Parathyroid adenoma (tissue), 2 donors: ENCODE measurements at regions not wholly inside any gene's neighbourhood (a gene's known extent, or its start where the extent isn't known, plus 50 kb on each side); places are given as distances from the start of the nearest gene placed in this dataset.

Source experiments
- H2AFZ ChIP-seq: fragments of 300-600 bp; sonication (generic); one replicate; pipeline ENCODE4 v1.7.0; 2017; ENCODE audit warnings: antibody characterized with exemption, mild to moderate bottlenecking
- H3K27ac ChIP-seq: fragments of 300-600 bp; sonication (generic); one replicate; pipeline ENCODE4 v1.7.0; 2017
- H3K27me3 ChIP-seq: fragments of 300-600 bp; sonication (generic); one replicate; pipeline ENCODE4 v1.7.0; 2017; ENCODE audit warnings: low read length; ENCODE audit not compliant: control insufficient read depth, insufficient read depth
- H3K36me3 ChIP-seq: fragments of 300-600 bp; sonication (generic); one replicate; pipeline ENCODE4 v1.7.0; 2017; ENCODE audit warnings: low read length; ENCODE audit not compliant: control insufficient read depth, insufficient read depth
- H3K4me1 ChIP-seq: fragments of 300-600 bp; sonication (generic); one replicate; pipeline ENCODE4 v1.7.0; 2017; ENCODE audit warnings: control low read depth
- H3K4me2 ChIP-seq: fragments of 300-600 bp; sonication (generic); one replicate; pipeline ENCODE4 v1.7.0; 2017; ENCODE audit warnings: low read length
- H3K4me3 ChIP-seq: fragments of 300-600 bp; sonication (generic); one replicate; pipeline ENCODE4 v1.7.0; 2017; ENCODE audit warnings: low read depth, low read length
- H3K79me2 ChIP-seq: fragments of 300-600 bp; sonication (generic); one replicate; pipeline ENCODE4 v1.7.0; 2017; ENCODE audit warnings: control low read depth
- H3K9ac ChIP-seq: fragments of 300-600 bp; sonication (generic); one replicate; pipeline ENCODE4 v1.7.0; 2017; ENCODE audit warnings: mild to moderate bottlenecking
- H3K9me3 ChIP-seq: fragments of 300-600 bp; sonication (generic); one replicate; pipeline ENCODE4 v1.7.0; 2017; ENCODE audit warnings: low read length; ENCODE audit not compliant: control insufficient read depth
- TF ChIP-seq, protein P1 (sequence below): fragments of 300-600 bp; sonication (generic); IDR thresholded peaks from one replicate; pipeline ENCODE4 v1.7.0; 2017; ENCODE audit warnings: antibody characterized with exemption, mild to moderate bottlenecking
- donor health status: primary hyperparathyroidism.

DNA sequence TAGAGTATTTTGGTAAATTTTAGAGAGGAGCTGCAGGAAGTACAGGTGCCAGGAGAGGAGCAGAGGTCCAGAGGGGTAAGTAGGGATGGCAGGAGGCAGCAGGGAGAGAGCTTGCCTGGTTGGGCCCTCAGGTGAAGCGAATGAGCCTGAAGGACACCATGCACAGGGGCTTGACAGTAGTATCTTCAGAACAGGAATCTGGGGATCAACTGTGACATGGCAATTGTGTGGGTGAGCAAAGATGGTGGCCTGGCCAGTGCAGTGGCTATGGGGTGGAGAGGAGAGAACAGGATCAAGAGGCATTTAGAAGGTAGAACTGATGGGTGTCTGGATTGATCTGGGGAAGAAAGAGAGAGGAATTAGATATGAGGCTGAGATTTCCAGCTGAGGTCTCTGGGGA is 64.5 kb upstream of the SMOX start:
- TF ChIP-seq, protein P1, sequence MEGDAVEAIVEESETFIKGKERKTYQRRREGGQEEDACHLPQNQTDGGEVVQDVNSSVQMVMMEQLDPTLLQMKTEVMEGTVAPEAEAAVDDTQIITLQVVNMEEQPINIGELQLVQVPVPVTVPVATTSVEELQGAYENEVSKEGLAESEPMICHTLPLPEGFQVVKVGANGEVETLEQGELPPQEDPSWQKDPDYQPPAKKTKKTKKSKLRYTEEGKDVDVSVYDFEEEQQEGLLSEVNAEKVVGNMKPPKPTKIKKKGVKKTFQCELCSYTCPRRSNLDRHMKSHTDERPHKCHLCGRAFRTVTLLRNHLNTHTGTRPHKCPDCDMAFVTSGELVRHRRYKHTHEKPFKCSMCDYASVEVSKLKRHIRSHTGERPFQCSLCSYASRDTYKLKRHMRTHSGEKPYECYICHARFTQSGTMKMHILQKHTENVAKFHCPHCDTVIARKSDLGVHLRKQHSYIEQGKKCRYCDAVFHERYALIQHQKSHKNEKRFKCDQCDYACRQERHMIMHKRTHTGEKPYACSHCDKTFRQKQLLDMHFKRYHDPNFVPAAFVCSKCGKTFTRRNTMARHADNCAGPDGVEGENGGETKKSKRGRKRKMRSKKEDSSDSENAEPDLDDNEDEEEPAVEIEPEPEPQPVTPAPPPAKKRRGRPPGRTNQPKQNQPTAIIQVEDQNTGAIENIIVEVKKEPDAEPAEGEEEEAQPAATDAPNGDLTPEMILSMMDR = no peak
- no peak overlapping the region for H3K27ac ChIP-seq
- no peaks in the 10 kb centered on the region for H3K27me3 ChIP-seq
- no peaks in the 10 kb centered on the region for H3K79me2 ChIP-seq
- H3K4me3 ChIP-seq = no peak overlapping the region
- no peak overlapping the region for H2AFZ ChIP-seq
- no peak overlapping the region for H3K4me2 ChIP-seq
- peaks cover 4% of the 10 kb centered on the region for H3K4me1 ChIP-seq
- no peaks in the 10 kb centered on the region for H3K36me3 ChIP-seq
- H3K9me3 ChIP-seq = no peaks in the 10 kb centered on the region
- H3K9ac ChIP-seq = no peak overlapping the region

DNA sequence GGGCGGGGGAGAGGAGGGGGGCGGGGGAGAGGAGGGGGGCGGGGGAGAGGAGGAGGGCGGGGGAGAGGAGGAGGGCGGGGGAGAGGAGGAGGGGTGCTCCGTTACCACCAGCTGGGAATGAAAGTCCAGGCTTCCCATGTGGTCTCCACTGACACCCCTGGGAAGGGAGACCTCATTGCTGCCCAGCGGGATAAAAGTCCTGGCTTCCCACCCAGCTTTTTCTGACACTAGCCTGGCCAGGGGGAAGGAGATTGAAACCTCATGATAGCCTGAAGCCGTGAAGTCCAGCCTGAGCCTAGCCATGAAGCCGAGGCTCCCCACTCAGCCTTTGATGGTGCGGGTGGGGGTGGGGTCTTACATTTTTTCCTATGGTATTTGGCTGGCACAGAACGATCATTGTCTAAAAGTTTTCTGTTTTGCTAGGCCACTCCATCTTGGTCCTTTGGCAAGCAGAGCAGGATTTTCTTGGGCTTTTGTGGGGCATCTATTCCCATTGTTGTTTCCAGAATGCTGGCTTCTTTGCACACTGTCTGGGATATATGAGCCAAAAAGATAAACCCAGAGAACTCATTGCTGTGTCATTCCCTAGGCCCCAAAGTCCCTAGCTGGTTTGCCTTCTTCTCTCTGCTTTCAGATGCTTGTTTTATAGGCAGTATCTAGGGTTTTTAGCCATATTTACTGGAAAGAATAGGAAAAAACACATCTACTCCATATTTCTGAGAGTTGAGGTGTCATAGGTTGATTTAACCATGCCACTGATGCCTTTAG is 65.3 kb upstream of the SMOX start:
- TF ChIP-seq, protein P1 = no peak
- Histone ChIP-seq H3K4me1 (peaks cover 4% of the 10 kb centered on the region), H3K27ac (no peak overlapping the region), H3K4me2 (no peak overlapping the region), H3K36me3 (no peaks in the 10 kb centered on the region), H2AFZ (no peak overlapping the region), H3K9me3 (no peaks in the 10 kb centered on the region), H3K27me3 (no peaks in the 10 kb centered on the region), H3K79me2 (no peaks in the 10 kb centered on the region), H3K9ac (no peak overlapping the region), H3K4me3 (no peak overlapping the region)

DNA sequence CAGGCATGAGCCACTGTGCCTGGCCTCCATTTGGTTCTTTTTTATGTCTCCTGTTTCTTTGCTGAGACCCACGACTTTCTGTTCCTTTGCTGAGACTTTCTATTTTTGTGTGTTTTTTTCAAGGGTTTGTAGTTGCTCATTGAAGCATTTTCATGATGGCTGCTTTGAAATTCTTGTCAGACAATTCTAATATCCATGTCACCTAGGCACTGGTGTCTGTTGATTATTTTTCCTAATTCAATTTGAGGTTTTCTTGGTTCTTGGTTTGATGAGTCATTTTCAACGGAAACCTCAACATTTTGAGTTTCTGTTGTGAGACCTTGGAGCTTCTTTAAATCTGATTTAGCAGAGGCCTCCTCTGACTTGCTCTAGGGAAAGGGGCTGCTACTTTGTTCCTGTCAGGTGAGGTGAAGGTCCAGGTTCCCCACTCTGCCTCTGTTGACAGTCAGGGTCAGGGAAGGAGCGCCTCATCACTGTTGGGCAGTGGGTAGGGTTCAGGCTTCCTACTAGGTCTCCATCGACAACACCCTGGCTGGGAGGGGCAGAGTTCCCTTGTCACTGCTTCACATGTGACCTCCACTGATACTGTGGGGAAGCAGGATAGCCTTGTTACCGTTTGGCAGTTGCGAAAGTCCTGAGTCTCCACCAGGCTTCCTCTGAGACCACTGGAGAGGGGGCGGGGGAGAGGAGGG is 66.1 kb upstream of the SMOX start:
- Histone ChIP-seq H3K79me2 (no peaks in the 10 kb centered on the region), H3K27ac (no peak overlapping the region), H3K36me3 (no peaks in the 10 kb centered on the region), H3K9ac (no peak overlapping the region), H3K9me3 (no peaks in the 10 kb centered on the region), H3K27me3 (no peaks in the 10 kb centered on the region), H3K4me1 (peaks cover 4% of the 10 kb centered on the region), H2AFZ (no peak overlapping the region), H3K4me3 (no peak overlapping the region), H3K4me2 (no peak overlapping the region)
- TF ChIP-seq, protein P1 = no peak

DNA sequence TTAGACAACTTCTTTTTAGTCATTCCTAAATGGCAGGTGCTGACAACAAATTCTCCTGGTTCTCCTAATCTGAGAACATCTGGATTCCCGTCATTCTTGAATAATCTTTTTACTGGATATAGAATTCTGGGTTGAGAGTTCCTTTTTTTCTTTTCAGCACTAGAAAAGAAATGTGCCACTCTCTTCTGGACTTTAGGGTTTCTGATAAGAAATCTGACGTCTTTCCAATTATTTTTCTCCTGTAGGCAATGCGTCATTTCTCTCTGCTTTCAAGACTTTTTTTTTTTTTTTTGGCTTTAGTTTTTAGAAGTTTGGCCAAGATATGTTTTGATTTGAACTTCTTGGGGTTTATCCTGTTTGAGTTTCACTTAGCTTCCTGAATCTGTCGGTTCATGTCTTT is 66.1 kb upstream of the RNF24 start:
- H2AFZ ChIP-seq = no peak overlapping the region
- H3K9ac ChIP-seq = no peak overlapping the region
- no peak overlapping the region for H3K4me3 ChIP-seq
- H3K9me3 ChIP-seq = no peaks in the 10 kb centered on the region
- no peak overlapping the region for H3K27ac ChIP-seq
- H3K27me3 ChIP-seq = no peaks in the 10 kb centered on the region
- TF ChIP-seq, protein P1 = no peak
- no peaks in the 10 kb centered on the region for H3K79me2 ChIP-seq
- no peak overlapping the region for H3K4me2 ChIP-seq
- H3K36me3 ChIP-seq = no peaks in the 10 kb centered on the region
- peaks cover 4% of the 10 kb centered on the region for H3K4me1 ChIP-seq
